ENCODE measurements at regions not wholly inside any gene's neighbourhood (a gene's known extent, or its start where the extent isn't known, plus 50 kb on each side); places are given as distances from the start of the nearest gene placed in this dataset.

DNA sequence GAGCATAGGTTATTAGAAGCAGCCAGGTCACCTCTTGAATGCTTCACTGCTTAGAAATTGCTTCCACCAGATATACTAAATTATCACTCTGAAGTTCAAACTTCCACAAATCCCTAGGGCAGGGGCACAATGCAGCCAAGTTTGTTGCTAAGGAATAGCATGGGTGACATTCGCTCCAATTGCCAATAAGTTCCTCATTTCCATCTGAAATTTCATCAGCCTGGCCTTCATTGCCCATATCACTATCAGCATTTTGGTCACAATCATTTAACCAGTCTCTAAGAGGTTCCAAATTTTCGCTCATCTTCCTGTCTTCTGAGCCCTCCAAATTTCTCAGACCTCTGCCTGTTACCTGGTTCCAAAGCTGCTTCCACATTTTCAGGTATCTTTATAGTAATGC lies 356.1 kb downstream of the DAD1 start:
- no peak overlapping the region for H3K4me3 ChIP-seq (ENCODE audit: insufficient read depth, low read depth, low read length)
- intact Hi-C loops (cut with micrococcal nuclease): no loop called here
- BruUV-seq (replicated peaks): no TSS peak
- H3K18ac ChIP-seq (ENCODE audit: low read depth, low read length): no peak overlapping the region
- ATAC-seq (ENCODE audit: low read depth) (no peak), DNase-seq (no peak)
- no peak overlapping the region for H4K5ac ChIP-seq (ENCODE audit: low read depth, low read length)
- no peaks in the 10 kb centered on the region for H3K9me1 ChIP-seq (ENCODE audit: insufficient read depth, low read length)
- no peaks in the 10 kb centered on the region for H3K4me1 ChIP-seq (ENCODE audit: control insufficient read depth, insufficient read depth, low read length)
- no peak overlapping the region for H3K4me2 ChIP-seq (ENCODE audit: low read depth, low read length)
- H3K14ac ChIP-seq (replicated peaks; ENCODE audit: low read depth, low read length): no peak overlapping the region
- no peak overlapping the region for H2BK5ac ChIP-seq (ENCODE audit: low read depth, low read length, poor library complexity, severe bottlenecking)
- H2BK120ac ChIP-seq (ENCODE audit: low read depth, low read length): no peak overlapping the region
- no peak overlapping the region for H2AK5ac ChIP-seq (ENCODE audit: low read depth, low read length)
- H2AFZ ChIP-seq (replicated peaks; ENCODE audit: low read length, poor library complexity): no peak overlapping the region
- H3K4ac ChIP-seq (ENCODE audit: low read depth, low read length): no peak overlapping the region
- H3K36me3 ChIP-seq (ENCODE audit: control insufficient read depth, insufficient read depth, low read length): no peaks in the 10 kb centered on the region
- H4K8ac ChIP-seq (ENCODE audit: low read depth in 2 of 2, low read length in 2 of 2): no peak overlapping the region
- H3K27me3 ChIP-seq (ENCODE audit: control insufficient read depth, insufficient read depth, low read length): no peaks in the 10 kb centered on the region
- WGBS, 2 experiments (ENCODE audit: extremely low coverage in 2 of 2, insufficient read length in 1 of 2): 14% methylated on average over 1 of the region's 2 CpGs; no CpG with 5 or more reads in 1 of the 2 experiments
- dilution Hi-C loops (cut with HindIII; ENCODE audit: low sequenced_read_pairs, unreplicated experiment): no loop called here
- no peaks in the 10 kb centered on the region for H4K20me1 ChIP-seq (ENCODE audit: insufficient read depth, low read length)
- no peak overlapping the region for H3K9ac ChIP-seq (ENCODE audit: low read depth, low read length)
- H3K27ac ChIP-seq (ENCODE audit: insufficient read depth, low read length): no peak overlapping the region
- H3K23ac ChIP-seq (ENCODE audit: low read depth, low read length): no peak overlapping the region
- no peaks in the 10 kb centered on the region for H3K79me1 ChIP-seq (ENCODE audit: low read depth in 1 of 2, low read length in 2 of 2)
- H2AK9ac ChIP-seq (replicated peaks; ENCODE audit: low read depth, low read length, poor library complexity): no peak overlapping the region
- no peak overlapping the region for H4K91ac ChIP-seq (ENCODE audit: insufficient read depth, low read depth, low read length)
- H3K9me3 ChIP-seq (ENCODE audit: control insufficient read depth, insufficient read depth, low read length): peaks cover 5% of the 10 kb centered on the region; the same call in 1 of the 2 replicates
- ChIA-PET CTCF (interaction anchor here (0.8 kb wide), 1 partner anchor 32 kb away, joined by 4 read pairs; no protein-coding TSS in a partner anchor), POLR2A (ENCODE audit: unreplicated experiment) (no interaction called here)
- H2BK20ac ChIP-seq (ENCODE audit: low read depth, low read length): no peak overlapping the region
- H2BK15ac ChIP-seq (ENCODE audit: low read depth, low read length): no peak overlapping the region
- no peak overlapping the region for H3K56ac ChIP-seq (ENCODE audit: extremely low read depth, insufficient read depth, low read length)
- in situ Hi-C loops (cut with MboI; ENCODE audit: low sequenced_read_pairs): no loop called here
- no peak for TF ChIP-seq MXI1 (IDR thresholded peaks at IDR 0.05; ENCODE audit: borderline replicate concordance, low read depth, low read length)
- TF ChIP-seq, protein P1, sequence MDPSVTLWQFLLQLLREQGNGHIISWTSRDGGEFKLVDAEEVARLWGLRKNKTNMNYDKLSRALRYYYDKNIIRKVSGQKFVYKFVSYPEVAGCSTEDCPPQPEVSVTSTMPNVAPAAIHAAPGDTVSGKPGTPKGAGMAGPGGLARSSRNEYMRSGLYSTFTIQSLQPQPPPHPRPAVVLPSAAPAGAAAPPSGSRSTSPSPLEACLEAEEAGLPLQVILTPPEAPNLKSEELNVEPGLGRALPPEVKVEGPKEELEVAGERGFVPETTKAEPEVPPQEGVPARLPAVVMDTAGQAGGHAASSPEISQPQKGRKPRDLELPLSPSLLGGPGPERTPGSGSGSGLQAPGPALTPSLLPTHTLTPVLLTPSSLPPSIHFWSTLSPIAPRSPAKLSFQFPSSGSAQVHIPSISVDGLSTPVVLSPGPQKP (IDR thresholded peaks at IDR 0.05; ENCODE audit: borderline replicate concordance, low read depth, low read length): no peak
- TF ChIP-seq CTCF (conservative IDR thresholded peaks at IDR 0.05; ENCODE audit: low read depth, low read length): no peak
- TF ChIP-seq RFX5 (IDR thresholded peaks at IDR 0.05; ENCODE audit: low read depth, low read length): no peak
- TF ChIP-seq NFE2L2 (IDR thresholded peaks at IDR 0.05; ENCODE audit: low read depth, low read length): no peak
- no peak for TF ChIP-seq MAFK (IDR thresholded peaks at IDR 0.05; ENCODE audit: low read depth, low read length)
- no peak for TF ChIP-seq BHLHE40 (IDR thresholded peaks at IDR 0.05; ENCODE audit: low read depth, low read length)
- no peak for TF ChIP-seq MAZ (IDR thresholded peaks at IDR 0.05; ENCODE audit: borderline replicate concordance, low read depth, low read length)
- no peak for TF ChIP-seq USF2 (IDR thresholded peaks at IDR 0.05; ENCODE audit: low read depth, low read length)
- TF ChIP-seq RAD21 (IDR thresholded peaks at IDR 0.05; ENCODE audit: low read length): no peak

Data from IMR-90 (cell line).